H1 (cell line): ENCODE measurements at regions not wholly inside any gene's neighbourhood (a gene's known extent, or its start where the extent isn't known, plus 50 kb on each side); places are given as distances from the start of the nearest gene placed in this dataset.

ENCODE experiments used
- EGR1 ChIP-seq: IDR thresholded peaks from 2 replicates; pipeline ENCODE4 v1.6.1; 2011; ENCODE audit warnings: low read depth, low read length, borderline replicate concordance
- JUN ChIP-seq: IDR thresholded peaks from 2 replicates; pipeline ENCODE4 v1.6.1; 2011; ENCODE audit warnings: low read depth, mild to moderate bottlenecking, improper control_type of control experiment, low read length
- MAFK ChIP-seq: IDR thresholded peaks from 2 replicates; pipeline ENCODE4 v1.6.1; 2012; ENCODE audit warnings: low read depth, mild to moderate bottlenecking, improper control_type of control experiment, low read length
- SIN3A ChIP-seq, 2 experiments: IDR thresholded peaks in 1 of 2; conservative IDR thresholded peaks in 1 of 2; 2 replicates each; pipeline ENCODE4 v1.6.1; 2011 to 2012; ENCODE audit warnings: low read length in 2 of 2, improper control_type of control experiment in 1 of 2, low read depth in 1 of 2, mild to moderate bottlenecking in 1 of 2
- SP1 ChIP-seq: IDR thresholded peaks from 2 replicates; pipeline ENCODE4 v1.6.1; 2011; ENCODE audit warnings: low read depth, low read length

DNA sequence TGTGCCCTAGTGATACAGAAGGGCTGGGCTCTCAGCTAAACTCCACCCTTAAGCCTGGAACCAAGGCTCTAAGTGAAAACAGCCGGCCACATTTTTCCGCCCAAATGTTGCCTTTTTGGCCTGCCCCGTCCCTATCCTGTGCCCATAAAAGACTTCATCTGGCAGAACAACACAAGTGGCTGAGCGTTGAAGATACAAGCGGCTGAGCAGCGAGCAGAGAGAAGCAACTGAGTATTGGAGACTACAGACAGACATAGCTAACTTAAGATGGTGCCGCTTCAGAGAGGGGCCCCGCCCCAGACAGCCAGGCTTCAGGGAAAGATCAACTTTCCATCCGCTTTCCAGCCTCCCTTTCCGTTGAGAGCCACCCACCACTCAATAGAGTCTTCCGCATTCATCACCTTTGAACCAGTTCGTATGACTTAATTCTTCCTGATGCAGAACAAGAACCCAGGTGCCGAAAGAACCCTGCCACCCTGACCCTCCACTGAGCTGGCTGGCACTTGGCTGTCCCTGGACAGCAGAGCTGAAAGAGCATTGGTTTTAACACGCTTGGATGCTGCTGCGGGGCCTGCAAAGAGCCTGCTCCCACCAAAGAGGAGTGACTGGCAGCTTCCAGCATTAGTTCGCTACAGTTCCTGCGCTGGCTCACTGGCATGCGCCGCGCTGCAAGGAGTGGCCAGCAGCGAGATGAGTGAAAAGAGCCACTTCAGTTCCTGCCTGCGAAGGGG, 853.2 kb upstream of the INTU start (continued):
- TF ChIP-seq SIN3A (conservative IDR thresholded peaks at IDR 0.05 in 1 of 2, IDR thresholded peaks at IDR 0.05 in 1 of 2; ENCODE audit: low read depth in 1 of 2, low read length in 2 of 2) (no peak), EGR1 (no peak), JUN (no peak), SP1 (no peak), MAFK (no peak)
